DOHH2 (cell line): ENCODE measurements at regions not wholly inside any gene's neighbourhood (a gene's known extent, or its start where the extent isn't known, plus 50 kb on each side); places are given as distances from the start of the nearest gene placed in this dataset.

Experiments used
- EZH2phosphoT487 ChIP-seq: fragments of 200-600 bp; sonication (generic); IDR thresholded peaks from 2 replicates; pipeline ENCODE4 v1.6.1; 2017; ENCODE audit warnings: borderline replicate concordance, mild to moderate bottlenecking, antibody characterized with exemption, low read length, moderate library complexity, mixed read lengths
- TF ChIP-seq, protein P1 (sequence below): fragments of 200-600 bp; sonication (generic); IDR thresholded peaks from one replicate; pipeline ENCODE4 v1.5.1; 2014; ENCODE audit warnings: antibody characterized with exemption, mild to moderate bottlenecking, low read depth, low read length; ENCODE audit not compliant: poor library complexity, severe bottlenecking

DNA sequence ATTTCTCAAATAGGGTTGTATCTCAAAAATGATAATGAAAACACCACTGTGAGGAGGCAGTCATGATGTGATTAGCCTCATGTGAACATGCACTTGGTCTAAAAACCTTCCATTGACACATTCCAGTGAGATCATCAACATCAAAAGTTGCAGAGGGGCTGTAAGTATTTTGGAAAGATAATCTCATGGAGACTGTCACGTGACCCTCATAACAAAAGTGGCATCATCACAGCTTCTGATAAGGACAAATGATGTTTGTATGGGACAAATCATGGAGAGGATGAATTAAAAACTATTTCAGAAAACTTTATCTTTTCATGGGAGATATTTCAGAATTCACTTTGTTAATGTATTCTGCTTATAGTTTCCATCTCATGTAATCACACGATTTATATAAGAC lies 203.1 kb upstream of the NDN start:
- TF ChIP-seq, protein P1, sequence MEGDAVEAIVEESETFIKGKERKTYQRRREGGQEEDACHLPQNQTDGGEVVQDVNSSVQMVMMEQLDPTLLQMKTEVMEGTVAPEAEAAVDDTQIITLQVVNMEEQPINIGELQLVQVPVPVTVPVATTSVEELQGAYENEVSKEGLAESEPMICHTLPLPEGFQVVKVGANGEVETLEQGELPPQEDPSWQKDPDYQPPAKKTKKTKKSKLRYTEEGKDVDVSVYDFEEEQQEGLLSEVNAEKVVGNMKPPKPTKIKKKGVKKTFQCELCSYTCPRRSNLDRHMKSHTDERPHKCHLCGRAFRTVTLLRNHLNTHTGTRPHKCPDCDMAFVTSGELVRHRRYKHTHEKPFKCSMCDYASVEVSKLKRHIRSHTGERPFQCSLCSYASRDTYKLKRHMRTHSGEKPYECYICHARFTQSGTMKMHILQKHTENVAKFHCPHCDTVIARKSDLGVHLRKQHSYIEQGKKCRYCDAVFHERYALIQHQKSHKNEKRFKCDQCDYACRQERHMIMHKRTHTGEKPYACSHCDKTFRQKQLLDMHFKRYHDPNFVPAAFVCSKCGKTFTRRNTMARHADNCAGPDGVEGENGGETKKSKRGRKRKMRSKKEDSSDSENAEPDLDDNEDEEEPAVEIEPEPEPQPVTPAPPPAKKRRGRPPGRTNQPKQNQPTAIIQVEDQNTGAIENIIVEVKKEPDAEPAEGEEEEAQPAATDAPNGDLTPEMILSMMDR, result no peak
- TF ChIP-seq EZH2phosphoT487, result no peak
